GM12865 (cell line): ENCODE measurements at regions not wholly inside any gene's neighbourhood (a gene's known extent, or its start where the extent isn't known, plus 50 kb on each side); places are given as distances from the start of the nearest gene placed in this dataset.
A peak's percentile ranks its signal among the peaks of the same experiment; 100 is the strongest.

Source experiments
- DNase-seq: peaks from one replicate; pipeline ENCODE4 v3.0.0; 2010; ENCODE audit warnings: low read depth
- H3K4me3 ChIP-seq: 2 replicates; pipeline ENCODE4 v1.5.1; 2011; ENCODE audit warnings: mild to moderate bottlenecking, low read depth, low read length, control low read depth
- TF ChIP-seq, protein P1 (sequence below): IDR thresholded peaks from 2 replicates; pipeline ENCODE4 v1.5.1; 2011; ENCODE audit warnings: low read length, control low read depth, low read depth, inconsistent platforms; ENCODE audit not compliant: insufficient read depth; ENCODE audit errors: missing control alignments

DNA sequence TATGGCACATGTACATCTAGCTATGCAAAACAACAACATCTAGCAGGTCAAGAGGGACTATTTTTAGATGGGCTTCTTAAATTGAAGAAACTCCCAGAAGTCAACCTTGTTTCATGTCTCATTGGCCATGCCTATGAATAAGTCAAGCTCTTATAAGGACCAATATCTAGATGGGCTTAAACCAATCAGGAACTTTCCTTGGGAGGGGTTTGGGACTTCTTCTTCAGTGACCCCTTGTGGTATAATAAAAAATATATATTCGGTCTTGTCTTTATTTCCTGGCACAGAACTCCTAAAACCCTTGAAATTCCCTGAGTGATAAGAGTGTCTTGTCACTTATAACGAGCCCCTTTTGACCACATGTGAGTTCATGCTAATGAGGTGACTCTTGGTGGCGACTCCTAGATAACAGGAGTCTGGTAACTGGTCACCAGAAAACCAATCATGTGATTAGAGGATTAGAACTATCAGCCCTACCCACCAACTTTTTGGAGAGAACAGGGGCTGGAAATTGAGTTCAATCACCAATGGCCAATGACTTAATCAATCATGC, 218.3 kb downstream of the HHIPL2 start:
- TF ChIP-seq, protein P1, sequence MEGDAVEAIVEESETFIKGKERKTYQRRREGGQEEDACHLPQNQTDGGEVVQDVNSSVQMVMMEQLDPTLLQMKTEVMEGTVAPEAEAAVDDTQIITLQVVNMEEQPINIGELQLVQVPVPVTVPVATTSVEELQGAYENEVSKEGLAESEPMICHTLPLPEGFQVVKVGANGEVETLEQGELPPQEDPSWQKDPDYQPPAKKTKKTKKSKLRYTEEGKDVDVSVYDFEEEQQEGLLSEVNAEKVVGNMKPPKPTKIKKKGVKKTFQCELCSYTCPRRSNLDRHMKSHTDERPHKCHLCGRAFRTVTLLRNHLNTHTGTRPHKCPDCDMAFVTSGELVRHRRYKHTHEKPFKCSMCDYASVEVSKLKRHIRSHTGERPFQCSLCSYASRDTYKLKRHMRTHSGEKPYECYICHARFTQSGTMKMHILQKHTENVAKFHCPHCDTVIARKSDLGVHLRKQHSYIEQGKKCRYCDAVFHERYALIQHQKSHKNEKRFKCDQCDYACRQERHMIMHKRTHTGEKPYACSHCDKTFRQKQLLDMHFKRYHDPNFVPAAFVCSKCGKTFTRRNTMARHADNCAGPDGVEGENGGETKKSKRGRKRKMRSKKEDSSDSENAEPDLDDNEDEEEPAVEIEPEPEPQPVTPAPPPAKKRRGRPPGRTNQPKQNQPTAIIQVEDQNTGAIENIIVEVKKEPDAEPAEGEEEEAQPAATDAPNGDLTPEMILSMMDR = no peak
- no peak for DNase-seq
- H3K4me3 ChIP-seq = no peak overlapping the region

DNA sequence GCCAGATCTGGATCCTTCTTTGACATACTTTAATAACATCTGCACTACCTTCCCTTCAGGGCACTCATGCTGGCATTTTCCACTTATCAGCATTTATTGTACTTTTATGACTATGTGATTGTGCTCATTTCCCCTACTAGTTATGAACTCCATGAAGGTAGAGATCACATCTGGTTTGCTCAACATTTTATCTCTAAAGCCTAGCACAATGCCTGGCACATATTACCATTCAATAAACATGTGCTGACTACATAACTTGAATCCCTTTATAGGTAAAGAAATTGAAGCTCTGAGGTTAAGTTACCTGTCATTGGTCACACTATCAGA, 221.2 kb downstream of the HHIPL2 start:
- TF ChIP-seq, protein P1 = no peak
- no peak for DNase-seq

DNA sequence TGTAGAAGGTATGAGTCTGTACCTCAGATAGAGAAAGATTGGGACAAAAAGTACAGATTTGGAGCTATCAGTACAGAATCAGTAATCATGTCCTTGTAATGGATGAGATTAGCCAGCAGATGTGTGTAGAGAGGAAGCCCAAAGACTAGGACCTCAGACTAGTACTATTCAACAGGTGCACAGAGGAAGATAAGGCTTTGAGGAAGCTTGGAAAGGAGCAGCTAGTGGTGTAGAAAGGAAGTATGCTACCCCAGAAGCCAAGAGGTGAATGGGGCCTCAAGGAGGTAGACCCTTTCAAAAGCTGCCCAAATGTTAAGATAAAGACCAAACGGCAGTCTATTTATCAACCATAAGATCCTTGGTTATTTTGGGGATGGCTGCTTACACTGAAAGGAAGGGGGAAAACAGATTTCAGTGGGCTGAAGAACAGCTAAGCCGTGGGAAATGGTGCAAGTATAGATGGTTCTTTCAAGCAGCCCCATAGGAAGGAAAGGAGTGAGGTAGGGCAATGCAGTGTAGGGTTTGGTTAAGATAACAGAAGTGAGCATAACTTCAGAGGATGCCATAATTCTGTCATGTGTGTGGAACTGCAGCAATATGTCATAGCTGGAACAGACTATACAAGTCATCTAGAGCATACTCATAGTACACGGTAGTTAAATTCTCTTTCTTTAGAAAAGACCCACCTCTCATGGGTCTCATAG, 221.7 kb downstream of the HHIPL2 start:
- H3K4me3 ChIP-seq = no peak overlapping the region
- no peak for DNase-seq
- TF ChIP-seq, protein P1 = no peak

More for the DNA sequence above, 221.2 kb downstream of the HHIPL2 start:
- H3K4me3 ChIP-seq = no peak overlapping the region

DNA sequence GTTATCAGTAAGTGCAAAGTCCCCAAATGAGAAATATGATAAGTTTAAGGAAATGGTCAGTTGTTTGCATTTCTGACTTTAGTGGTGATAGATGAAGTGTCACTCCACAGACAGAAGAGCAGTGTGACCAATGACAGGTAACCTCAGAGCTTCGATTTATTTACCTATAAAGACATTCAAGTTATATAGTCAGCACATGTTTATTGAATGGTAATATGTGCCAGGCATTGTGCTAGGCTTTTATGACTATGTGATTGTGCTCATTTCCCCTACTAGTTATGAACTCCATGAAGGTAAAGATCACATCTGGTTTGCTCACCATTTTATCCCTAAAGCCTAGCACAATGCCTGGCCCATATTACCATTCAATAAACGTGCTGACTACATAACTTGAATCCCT, 222.4 kb downstream of the HHIPL2 start:
- DNase-seq = no peak
- TF ChIP-seq, protein P1 = no peak
- no peak overlapping the region for H3K4me3 ChIP-seq

DNA sequence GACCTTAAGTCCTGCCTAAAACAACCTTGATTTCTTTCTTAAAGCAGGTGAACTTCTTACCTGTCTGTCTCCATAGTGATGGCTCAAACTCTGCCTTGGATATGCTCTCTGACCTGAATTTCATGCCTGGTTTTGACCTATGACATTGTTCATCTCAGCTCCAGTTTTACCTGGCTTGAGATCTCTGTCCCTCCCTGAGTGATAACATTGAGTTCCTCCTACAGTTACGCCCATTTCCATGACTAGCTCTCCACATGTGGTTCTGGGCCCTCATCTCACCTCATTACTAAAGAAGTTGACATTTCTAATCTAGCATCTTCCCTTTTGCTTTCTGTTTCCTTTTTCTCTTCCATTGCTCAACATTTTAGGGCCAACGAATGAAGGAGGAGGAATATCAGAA, 233.1 kb downstream of the HHIPL2 start:
- DNase-seq = no peak
- no peak overlapping the region for H3K4me3 ChIP-seq
- TF ChIP-seq, protein P1 = no peak

DNA sequence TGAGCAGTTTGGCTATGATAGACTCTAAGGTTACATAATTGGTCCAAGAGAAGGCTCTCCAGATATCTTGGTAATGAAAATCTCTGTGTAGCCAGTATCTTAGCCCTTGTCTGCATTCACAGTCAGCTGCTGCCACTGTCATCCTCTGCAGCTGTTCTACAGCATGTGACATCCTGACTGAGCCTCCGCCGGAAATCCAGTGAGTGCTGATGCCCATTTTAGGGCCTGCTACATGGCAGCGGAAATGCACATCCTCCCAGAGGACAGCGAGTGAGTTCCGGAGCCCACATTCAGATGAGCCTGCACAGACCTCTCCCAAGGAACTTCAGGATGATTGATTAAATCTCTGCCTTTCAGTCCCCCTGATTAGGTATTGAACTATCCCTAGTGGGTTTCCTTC, 237.1 kb downstream of the HHIPL2 start:
- H3K4me3 ChIP-seq = no peak overlapping the region
- TF ChIP-seq, protein P1 = no peak
- peak; percentile 63 for DNase-seq

DNA sequence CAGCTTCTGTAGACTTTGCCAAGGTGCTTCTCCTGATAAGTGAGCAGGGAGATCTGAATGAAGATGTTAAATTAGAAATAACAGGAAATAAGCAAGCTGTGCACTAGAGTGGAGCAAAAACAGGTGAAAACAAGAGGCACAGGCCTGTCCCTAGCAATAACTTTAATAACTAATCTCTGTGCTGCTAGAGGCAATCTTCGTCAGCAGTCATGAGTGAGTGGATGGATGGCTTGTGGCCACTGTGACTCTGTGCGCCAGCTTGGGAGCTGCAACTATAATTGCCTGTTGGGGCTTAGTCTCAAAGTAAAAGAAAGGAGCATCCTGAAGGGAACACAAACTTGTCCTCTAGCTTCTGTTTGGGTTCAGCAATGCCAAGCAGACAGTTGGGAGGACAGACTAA, 240.3 kb downstream of the HHIPL2 start:
- TF ChIP-seq, protein P1 = no peak
- no peak overlapping the region for H3K4me3 ChIP-seq
- no peak for DNase-seq
